ENCODE measurements at regions not wholly inside any gene's neighbourhood (a gene's known extent, or its start where the extent isn't known, plus 50 kb on each side); places are given as distances from the start of the nearest gene placed in this dataset.

- TF ChIP-seq CTCF (conservative IDR thresholded peaks at IDR 0.05 in 1 of 2, IDR thresholded peaks at IDR 0.05 in 1 of 2; ENCODE audit: extremely low read depth in 1 of 2, insufficient read depth in 1 of 2, low read depth in 1 of 2, low read length in 2 of 2) = no peak
- no peak for TF ChIP-seq EZH2 (IDR thresholded peaks at IDR 0.05; ENCODE audit: borderline replicate concordance, low read length)
Measured at GRCh38 chr6:37113976-37114375, 56.0 kb upstream of the PIM1 start.

Measured in mammary epithelial cell (primary cell).